ENCODE measurements at regions not wholly inside any gene's neighbourhood (a gene's known extent, or its start where the extent isn't known, plus 50 kb on each side); places are given as distances from the start of the nearest gene placed in this dataset.

DNA sequence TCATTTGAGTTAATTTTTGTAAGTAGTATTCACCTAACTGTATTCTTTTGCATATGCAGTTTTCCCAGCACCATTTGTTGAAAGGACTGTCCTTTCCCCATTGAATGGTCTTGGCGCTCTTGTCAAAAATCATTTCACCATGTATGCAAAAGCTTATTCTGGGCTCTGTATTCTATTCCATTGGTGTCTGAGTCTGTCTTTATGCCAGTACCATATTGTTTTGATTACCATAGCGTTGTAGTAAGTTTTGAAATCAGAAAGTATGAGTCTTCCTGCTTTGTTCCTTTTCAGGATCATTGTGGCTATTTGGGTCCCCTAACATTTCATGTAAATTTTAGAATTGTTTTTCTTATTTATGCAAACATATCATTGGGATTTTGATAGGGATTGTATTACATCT, 508.7 kb upstream of the RGS6 start:
- TF ChIP-seq, protein P1, sequence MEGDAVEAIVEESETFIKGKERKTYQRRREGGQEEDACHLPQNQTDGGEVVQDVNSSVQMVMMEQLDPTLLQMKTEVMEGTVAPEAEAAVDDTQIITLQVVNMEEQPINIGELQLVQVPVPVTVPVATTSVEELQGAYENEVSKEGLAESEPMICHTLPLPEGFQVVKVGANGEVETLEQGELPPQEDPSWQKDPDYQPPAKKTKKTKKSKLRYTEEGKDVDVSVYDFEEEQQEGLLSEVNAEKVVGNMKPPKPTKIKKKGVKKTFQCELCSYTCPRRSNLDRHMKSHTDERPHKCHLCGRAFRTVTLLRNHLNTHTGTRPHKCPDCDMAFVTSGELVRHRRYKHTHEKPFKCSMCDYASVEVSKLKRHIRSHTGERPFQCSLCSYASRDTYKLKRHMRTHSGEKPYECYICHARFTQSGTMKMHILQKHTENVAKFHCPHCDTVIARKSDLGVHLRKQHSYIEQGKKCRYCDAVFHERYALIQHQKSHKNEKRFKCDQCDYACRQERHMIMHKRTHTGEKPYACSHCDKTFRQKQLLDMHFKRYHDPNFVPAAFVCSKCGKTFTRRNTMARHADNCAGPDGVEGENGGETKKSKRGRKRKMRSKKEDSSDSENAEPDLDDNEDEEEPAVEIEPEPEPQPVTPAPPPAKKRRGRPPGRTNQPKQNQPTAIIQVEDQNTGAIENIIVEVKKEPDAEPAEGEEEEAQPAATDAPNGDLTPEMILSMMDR (IDR thresholded peaks at IDR 0.05): no peak
- TF ChIP-seq POLR2A (IDR thresholded peaks at IDR 0.05) (no peak), EP300 (IDR thresholded peaks at IDR 0.05; ENCODE audit: low read depth) (no peak), POLR2AphosphoS5 (IDR thresholded peaks at IDR 0.05) (no peak)

All from transverse colon (tissue), 4 donors.